ENCODE measurements at regions not wholly inside any gene's neighbourhood (a gene's known extent, or its start where the extent isn't known, plus 50 kb on each side); places are given as distances from the start of the nearest gene placed in this dataset.

- Histone ChIP-seq H3K4me3 (no peak overlapping the region), H3K9me3 (no peaks in the 10 kb centered on the region), H3K27ac (no peak overlapping the region), H3K36me3 (no peaks in the 10 kb centered on the region), H3K4me1 (no peaks in the 10 kb centered on the region), H3K27me3 (replicated peaks in 1 of 7) (no peaks in the 10 kb centered on the region)
- 84 to 90% (median 87%) methylated on average over 7 of the region's 7 CpGs for WGBS, 5 donors
- intact Hi-C loops (cut with DNase I; ENCODE audit: low total_unique reads): no loop called here
- no peak for TF ChIP-seq POLR2AphosphoS5 (IDR thresholded peaks at IDR 0.05)
- no peak for TF ChIP-seq CTCF (IDR thresholded peaks at IDR 0.05 in 8 of 11, conservative IDR thresholded peaks at IDR 0.05 in 3 of 11)
- no peak for TF ChIP-seq POLR2A (IDR thresholded peaks at IDR 0.05)
- no peak for DNase-seq
Measured at GRCh38 chr4:181465826-181466225, 777.4 kb upstream of the TENM3 start.

- no peaks in the 10 kb centered on the region for H3K27me3 ChIP-seq (replicated peaks in 1 of 7)
- no peaks in the 10 kb centered on the region for H3K4me1 ChIP-seq
- 76 to 89% (median 85%) methylated on average over 6 of the region's 6 CpGs for WGBS, 5 donors
- intact Hi-C loops (cut with DNase I; ENCODE audit: low total_unique reads): no loop called here
- no peaks in the 10 kb centered on the region for H3K9me3 ChIP-seq
- H3K4me3 ChIP-seq: no peak overlapping the region
- TF ChIP-seq POLR2AphosphoS5 (IDR thresholded peaks at IDR 0.05) (no peak), CTCF (IDR thresholded peaks at IDR 0.05 in 8 of 11, conservative IDR thresholded peaks at IDR 0.05 in 3 of 11) (no peak), POLR2A (IDR thresholded peaks at IDR 0.05) (no peak)
- H3K36me3 ChIP-seq: no peaks in the 10 kb centered on the region
- H3K27ac ChIP-seq: no peak overlapping the region
- DNase-seq: no peak
Measured at GRCh38 chr4:181468451-181468850, 774.8 kb upstream of the TENM3 start.

GRCh38 chr4:181470306-181470705, 772.9 kb upstream of the TENM3 start:
- WGBS, 5 donors: 57 to 73% (median 59%) methylated on average over 5 of the region's 5 CpGs
- Histone ChIP-seq H3K27me3 (replicated peaks in 1 of 7) (no peaks in the 10 kb centered on the region), H3K36me3 (no peaks in the 10 kb centered on the region), H3K4me3 (no peak overlapping the region), H3K9me3 (no peaks in the 10 kb centered on the region), H3K4me1 (no peaks in the 10 kb centered on the region), H3K27ac (no peak overlapping the region)
- intact Hi-C loops (cut with DNase I; ENCODE audit: low total_unique reads): no loop called here
- no peak for DNase-seq
- TF ChIP-seq POLR2A (IDR thresholded peaks at IDR 0.05) (no peak), POLR2AphosphoS5 (IDR thresholded peaks at IDR 0.05) (no peak), CTCF (IDR thresholded peaks at IDR 0.05 in 8 of 11, conservative IDR thresholded peaks at IDR 0.05 in 3 of 11) (no peak)

GRCh38 chr4:181475359-181475758, 767.8 kb upstream of the TENM3 start:
- intact Hi-C loops (cut with DNase I; ENCODE audit: low total_unique reads): no loop called here

More at GRCh38 chr4:181475359-181475758, 767.8 kb upstream of the TENM3 start:
- H3K4me1 ChIP-seq: no peaks in the 10 kb centered on the region
- TF ChIP-seq POLR2A (IDR thresholded peaks at IDR 0.05) (no peak), POLR2AphosphoS5 (IDR thresholded peaks at IDR 0.05) (no peak), CTCF (IDR thresholded peaks at IDR 0.05 in 8 of 11, conservative IDR thresholded peaks at IDR 0.05 in 3 of 11) (no peak)
- no peaks in the 10 kb centered on the region for H3K36me3 ChIP-seq
- no peak overlapping the region for H3K4me3 ChIP-seq
- no peaks in the 10 kb centered on the region for H3K27me3 ChIP-seq (replicated peaks in 1 of 7)
- 69 to 79% (median 78%) methylated on average over 3 of the region's 3 CpGs for WGBS, 5 donors
- no peak overlapping the region for H3K27ac ChIP-seq
- no peak for DNase-seq
- H3K9me3 ChIP-seq: no peaks in the 10 kb centered on the region
